GM21360 (cell line): ENCODE measurements at regions not wholly inside any gene's neighbourhood (a gene's known extent, or its start where the extent isn't known, plus 50 kb on each side); places are given as distances from the start of the nearest gene placed in this dataset.
"Not testable (repeated sequence)": the region's sequence is repeated elsewhere in the genome, so short reads cannot be mapped to it uniquely, and the experiment has no call there.

ENCODE experiments used
- ATAC-seq: cut with Tn5 transposase; IDR thresholded peaks from one replicate; pipeline ENCODE4 v1.9.1; 2021; ENCODE audit warnings: mild to moderate bottlenecking, moderate library complexity; ENCODE audit not compliant: unreplicated experiment

DNA sequence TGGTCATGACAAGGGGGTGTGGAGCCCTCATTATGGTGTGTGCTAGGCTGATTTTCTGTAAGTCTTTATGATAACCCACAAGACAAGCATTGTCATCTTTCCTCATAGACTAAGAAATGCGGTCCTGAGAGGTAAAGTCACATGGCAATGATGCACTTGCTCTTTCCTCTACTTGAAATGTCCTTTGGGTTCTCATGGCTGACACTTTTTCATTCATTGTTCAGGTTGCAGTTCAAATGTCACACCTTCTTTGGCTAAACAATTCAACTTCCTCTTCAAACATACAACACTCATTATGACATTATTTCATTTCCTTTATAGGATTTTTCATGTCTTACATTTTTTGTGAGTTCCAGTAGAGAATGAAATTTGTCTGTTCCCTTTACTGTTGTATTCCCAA is 323.6 kb upstream of the PRR16 start:
- ATAC-seq, result no peak

GRCh38 chr5:120141076-120141475 is 323.0 kb upstream of the PRR16 start:
- ATAC-seq, result no peak

DNA sequence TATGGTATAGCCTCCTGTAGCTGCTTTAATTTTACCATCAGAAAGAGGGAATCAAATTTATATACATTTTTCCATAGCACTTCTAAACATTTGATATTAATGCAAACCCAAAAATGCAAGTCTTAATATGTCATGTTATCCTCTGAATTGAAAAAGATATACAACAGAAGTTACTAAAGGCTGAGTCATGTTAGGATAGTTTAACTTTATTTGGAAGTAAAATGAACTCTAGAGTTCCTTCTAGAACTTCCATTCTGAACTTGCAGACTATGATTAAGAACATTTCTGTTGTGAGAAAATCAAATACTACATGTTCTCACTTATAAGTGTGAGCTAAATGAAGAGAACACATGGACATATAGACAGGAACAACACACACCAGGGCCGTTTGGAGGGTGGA is 317.3 kb upstream of the PRR16 start:
- no peak for ATAC-seq

DNA sequence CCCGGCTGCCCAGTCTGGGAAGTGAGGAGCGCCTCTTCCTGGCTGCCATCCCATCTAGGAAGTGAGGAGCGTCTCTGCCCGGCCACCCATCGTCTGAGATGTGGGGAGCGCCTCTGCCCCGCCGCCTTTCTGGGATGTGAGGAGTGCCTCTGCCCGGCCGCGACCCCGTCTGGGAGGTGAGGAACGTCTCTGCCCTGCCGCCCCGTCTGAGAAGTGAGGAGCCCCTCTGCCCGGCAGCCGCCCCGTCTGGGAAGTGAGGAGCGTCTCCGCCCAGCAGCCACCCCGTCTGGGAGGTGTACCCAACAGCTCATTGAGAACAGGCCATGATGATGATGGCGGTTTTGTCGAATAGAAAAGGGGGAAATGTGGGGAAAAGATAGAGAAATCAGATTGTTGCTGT is 316.2 kb upstream of the PRR16 start:
- not testable (repeated sequence) for ATAC-seq

DNA sequence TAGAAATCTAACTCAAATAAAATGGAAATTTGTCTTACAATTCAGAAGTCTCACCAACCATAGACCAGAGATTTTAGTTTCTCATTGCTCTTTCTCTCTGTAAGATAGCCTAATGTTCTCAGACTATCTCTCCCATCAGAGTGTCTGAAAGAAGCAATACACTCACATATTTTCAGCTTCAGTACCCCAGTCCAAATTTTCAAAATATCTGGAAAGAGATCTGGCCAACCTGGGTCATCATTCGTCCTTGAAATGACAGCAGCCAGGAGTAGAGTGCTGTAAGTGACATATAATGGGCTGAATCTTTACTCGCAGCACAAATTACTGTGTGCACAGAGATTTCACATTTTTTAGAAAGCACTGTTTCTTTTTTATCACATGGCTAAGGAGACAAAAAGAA is 313.3 kb upstream of the PRR16 start:
- ATAC-seq, result no peak

DNA sequence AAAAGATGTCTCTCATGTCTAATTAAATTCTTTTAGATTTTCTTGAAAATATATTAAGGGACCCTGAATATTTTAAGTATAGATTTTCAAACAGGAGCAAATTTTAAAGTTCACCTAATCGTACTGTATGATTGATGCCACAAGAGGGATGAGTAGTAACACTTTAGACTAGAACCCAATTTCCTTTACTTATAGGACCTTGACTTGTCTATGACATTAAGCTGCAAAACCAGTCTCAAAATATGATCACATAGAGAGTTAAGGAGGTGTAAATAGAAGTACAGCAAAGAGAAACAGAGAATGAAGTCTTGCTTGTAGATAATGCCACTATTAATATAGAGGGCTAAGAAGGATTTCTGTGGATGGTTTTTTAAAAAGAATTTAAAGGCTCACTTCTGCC is 312.9 kb upstream of the PRR16 start:
- no peak for ATAC-seq

DNA sequence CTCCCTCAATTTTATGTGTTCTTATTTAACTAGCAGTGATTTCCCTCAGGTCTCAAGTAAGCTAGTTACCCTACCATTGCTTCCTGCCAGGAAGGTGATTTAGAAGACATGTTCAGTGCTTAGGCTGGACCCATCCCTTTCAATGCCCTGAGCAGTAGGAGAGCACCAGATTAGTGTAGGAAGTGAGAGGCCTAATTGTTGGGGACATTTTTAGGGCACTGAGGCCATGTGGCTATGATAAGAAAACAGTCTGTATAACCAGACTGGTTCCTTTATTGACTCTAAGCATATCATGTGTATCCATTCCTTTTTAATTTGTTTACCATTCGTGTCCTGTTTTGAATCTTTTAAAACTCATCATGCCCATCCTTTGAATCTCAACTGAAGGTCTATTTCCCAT is 312.3 kb upstream of the PRR16 start:
- ATAC-seq, result no peak

- no peak for ATAC-seq
Observed at GRCh38 chr5:120152472-120152871, 311.6 kb upstream of the PRR16 start.

DNA sequence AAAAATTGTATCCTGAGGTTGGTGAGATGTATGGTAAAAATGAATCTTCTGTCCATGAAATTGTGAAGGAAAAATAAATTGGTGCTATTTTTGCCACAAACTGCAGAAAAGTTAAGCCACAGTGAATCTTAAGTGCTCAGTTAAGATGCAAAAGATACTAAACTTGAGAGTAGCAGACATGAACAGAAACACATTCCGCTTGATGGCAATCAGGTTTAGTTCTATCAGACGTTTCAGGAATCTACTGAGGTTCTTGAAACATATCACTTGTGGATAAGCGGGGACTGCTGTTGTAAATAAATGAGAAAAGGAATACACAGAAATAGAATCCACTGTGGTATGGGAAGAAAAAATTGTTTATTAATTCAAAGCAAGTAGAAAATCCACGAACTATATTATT is 311.2 kb upstream of the PRR16 start:
- ATAC-seq, result no peak

DNA sequence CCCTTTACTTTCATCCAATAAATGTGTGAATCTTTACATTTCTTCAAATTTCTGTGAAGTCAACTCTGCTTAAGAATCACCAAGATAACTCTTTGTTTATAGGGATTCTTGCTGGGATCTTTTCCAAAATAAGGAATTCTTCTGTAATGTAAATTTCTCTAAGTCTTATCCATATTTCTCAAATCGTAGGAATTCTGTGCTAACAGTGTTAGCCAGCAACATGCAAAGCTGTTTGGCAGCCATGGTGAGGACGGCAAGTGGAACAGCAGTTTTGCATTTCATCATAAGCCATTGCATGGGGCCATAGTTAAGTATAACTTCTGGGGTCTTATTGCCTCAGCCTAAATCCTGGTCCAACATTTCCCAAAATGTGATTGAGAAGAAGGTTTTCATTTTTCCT is 310.5 kb upstream of the PRR16 start:
- no peak for ATAC-seq

DNA sequence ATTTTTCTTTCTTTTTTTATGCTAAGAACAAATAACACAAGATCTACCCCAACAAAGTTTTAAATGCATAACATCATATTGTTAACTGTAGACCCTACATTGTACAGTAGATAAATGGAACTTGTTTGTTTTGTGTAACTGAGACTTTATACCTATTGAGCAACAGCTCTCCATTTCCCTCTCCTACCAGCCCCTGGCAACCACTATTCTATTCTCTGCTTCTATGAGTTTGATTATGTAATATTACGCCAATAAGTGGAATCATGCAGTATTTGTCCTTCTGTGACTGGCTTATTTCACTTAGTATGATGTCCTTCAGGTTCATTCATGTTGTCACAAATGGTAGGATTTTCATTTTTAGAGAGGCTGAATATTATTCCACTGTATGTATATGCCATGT is 308.2 kb upstream of the PRR16 start:
- ATAC-seq, result no peak

DNA sequence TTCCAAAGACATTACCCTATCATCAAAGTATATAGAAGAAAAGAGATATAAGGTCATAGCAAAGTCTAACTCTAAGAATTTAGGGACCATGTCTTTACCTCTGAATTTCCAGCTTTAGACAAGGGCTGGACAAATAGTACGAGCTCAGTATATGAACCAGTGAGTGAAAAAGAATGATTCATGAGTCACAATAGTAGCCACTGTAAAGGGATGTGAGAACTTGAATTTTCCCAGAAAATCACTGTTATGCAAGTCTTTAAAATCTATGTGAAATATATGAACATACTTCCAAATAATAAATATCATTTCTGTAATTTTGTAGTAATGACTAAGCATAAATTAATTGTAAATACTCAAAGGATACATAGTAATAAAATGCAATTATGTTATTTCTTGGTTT is 305.9 kb upstream of the PRR16 start:
- ATAC-seq, result no peak

DNA sequence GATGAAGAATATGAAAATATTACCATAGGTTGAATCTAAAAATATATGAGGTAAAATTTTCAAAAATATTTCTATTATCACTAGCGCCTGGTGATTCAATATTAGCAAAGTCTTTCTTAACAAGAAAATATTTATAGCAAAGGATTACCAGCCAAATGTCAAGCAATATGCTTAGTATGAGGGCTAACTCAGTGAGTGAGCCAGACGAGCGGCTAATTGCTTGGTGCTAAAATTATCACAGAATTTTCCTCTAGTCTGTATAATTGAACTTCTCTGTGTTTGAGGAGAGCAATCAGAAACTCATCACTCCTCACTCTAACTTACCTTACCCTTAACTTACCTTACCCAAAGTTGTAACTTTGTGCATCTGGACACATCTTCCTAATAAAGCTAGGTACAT is 304.9 kb upstream of the PRR16 start:
- ATAC-seq, result no peak

DNA sequence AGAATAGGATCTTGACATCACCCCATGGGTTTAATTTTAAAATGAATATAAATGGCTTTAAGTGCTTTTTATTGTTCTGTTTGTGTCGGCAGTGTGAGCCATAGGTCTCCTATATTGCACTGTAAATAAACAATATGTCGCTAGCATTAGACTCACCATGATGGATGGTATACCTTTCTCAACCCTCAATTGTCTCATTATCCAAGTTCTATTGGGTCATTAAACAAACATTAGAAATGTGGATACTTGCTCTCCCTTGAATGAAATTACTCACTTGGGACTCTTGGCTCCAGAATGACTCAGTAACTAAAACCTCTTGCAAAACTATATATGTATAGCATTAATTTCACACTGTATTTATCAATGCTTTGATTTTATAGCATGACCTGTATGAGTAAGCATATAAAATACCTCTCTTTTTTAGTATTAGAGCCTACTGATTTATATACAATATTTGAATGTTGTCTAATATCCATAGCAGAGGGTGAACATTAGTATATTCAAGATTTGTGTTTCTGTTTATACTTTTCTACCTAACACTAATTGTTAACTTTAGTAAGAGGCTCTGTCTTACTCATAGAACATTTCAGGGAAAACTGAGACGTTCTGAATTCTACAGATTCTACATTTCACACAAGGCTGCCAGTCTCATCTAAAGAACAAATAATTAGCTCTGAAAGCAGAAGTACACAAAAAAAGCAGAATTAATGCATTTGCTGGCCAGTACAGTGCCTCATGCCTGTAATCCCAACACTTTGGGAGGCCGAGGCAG is 303.8 kb upstream of the PRR16 start:
- ATAC-seq, result no peak

GRCh38 chr5:120162321-120162720 is 301.8 kb upstream of the PRR16 start:
- ATAC-seq, result no peak

- no peak for ATAC-seq
Observed at GRCh38 chr5:120164037-120164436, 300.1 kb upstream of the PRR16 start.

DNA sequence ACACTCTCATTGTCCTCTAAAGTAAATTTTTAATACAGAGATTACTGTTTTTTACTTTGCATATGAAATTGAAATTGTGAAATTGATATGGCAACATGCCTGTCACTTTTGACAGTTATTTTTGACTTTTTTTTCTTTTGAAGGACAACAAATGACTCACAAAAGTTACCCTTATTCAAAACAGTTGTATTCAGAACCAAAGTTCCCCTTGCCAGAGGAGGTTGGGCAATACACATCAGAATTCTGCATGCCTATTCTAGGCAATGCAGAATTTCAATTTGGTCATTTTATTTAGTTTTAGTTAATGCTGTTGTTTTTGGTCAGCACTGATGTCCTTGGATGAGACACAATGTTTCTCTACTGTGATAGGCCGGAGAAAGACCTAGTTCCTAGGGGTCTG is 299.1 kb upstream of the PRR16 start:
- peak; percentile 54 for ATAC-seq

- no peak for ATAC-seq
Observed at GRCh38 chr5:120173125-120173524, 291.0 kb upstream of the PRR16 start.

- ATAC-seq, result no peak
Observed at GRCh38 chr5:120174089-120174488, 290.0 kb upstream of the PRR16 start.

- not testable (repeated sequence) for ATAC-seq
Observed at GRCh38 chr5:120181238-120181637, 282.9 kb upstream of the PRR16 start.

DNA sequence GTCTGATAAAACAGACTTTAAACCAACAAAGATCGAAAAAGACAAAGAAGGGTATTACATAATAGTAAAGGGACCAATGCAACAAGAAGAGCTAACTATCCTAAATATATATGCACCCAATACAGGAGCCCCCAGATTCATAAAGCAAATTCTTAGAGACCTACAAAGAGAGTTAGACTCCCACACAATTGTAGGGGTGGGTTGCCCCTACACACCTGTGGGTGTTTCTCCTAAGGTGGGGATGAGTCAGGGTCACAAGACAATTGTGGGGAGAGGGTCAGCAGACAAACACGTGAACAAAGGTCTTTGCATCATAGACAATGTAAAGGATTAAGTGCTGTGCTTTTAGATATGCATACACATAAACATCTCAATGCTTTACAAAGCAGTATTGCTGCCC is 269.4 kb upstream of the PRR16 start:
- not testable (repeated sequence) for ATAC-seq

DNA sequence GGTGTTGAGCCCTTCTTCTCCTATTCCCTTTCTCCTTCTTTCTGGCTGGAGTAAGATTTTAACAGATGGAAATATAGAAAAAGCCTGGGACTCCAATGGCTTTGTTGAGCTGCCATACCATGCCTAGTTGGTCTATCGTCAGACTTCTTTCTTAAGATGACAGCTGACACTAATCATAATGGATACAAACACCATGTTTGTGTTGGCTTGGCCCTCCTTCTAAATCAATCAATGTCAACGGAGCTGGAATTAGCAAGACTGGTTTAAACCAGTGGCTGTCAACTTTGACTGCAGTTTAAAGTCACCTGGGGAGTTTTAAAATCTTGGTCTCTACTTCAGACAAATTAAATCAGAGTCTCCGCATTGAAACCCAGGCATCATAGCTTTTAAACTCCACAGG is 264.5 kb upstream of the PRR16 start:
- no peak for ATAC-seq

GRCh38 chr5:120207129-120207528 is 257.0 kb upstream of the PRR16 start:
- ATAC-seq, result no peak
